22Rv1 (cell line): ENCODE measurements at regions not wholly inside any gene's neighbourhood (a gene's known extent, or its start where the extent isn't known, plus 50 kb on each side); places are given as distances from the start of the nearest gene placed in this dataset.

ENCODE experiments used
- CTCF ChIP-seq: fragments of 450-650 bp; IDR thresholded peaks from 2 replicates; pipeline ENCODE4 v1.5.1; 2017; ENCODE audit warnings: mild to moderate bottlenecking
- ZFX ChIP-seq: fragments of 450-650 bp; IDR thresholded peaks from 2 replicates; pipeline ENCODE4 v1.6.1; 2017; ENCODE audit warnings: antibody characterized with exemption, borderline replicate concordance

DNA sequence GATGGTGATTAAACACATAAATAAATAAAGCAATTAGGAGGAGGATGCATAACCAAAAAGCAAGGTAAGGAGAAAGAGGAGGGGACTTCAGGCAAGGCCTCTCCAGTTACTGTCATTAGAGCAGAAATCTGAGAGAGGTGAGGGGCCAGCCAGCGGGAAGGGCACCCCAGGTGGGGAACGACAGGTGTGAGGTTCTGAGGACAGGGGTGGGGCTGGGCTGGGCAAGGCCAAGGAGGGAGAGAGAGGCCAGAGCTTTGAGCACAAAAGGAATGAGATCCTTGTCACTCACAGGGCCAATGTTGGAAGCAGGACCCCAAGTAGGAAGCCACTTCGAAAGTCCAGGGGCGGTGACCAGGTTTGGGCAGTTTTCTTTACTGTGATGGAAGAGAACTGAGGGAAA lies 182.2 kb upstream of the RAB4A start:
- no peak for TF ChIP-seq CTCF
- TF ChIP-seq ZFX, result no peak
